ENCODE measurements at regions not wholly inside any gene's neighbourhood (a gene's known extent, or its start where the extent isn't known, plus 50 kb on each side); places are given as distances from the start of the nearest gene placed in this dataset.

GRCh38 chr7:17131060-17131345 is 167.4 kb upstream of the AHR start:
- CTCF ChIA-PET = interaction anchor here (1.1 to 1.5 kb wide), 2 partner anchors 148 to 170 kb away, joined by 3 read pairs; no protein-coding TSS in a partner anchor
- DNase-seq (ENCODE audit: low read depth) = no peak
- H3K36me3 ChIP-seq (ENCODE audit: control insufficient read depth, insufficient read depth, low read length) = no peaks in the 10 kb centered on the region
- H3K27me3 ChIP-seq (ENCODE audit: control insufficient read depth, insufficient read depth, low read length) = no peaks in the 10 kb centered on the region
- POLR2A ChIA-PET = no interaction called here
- TF ChIP-seq, protein P1, sequence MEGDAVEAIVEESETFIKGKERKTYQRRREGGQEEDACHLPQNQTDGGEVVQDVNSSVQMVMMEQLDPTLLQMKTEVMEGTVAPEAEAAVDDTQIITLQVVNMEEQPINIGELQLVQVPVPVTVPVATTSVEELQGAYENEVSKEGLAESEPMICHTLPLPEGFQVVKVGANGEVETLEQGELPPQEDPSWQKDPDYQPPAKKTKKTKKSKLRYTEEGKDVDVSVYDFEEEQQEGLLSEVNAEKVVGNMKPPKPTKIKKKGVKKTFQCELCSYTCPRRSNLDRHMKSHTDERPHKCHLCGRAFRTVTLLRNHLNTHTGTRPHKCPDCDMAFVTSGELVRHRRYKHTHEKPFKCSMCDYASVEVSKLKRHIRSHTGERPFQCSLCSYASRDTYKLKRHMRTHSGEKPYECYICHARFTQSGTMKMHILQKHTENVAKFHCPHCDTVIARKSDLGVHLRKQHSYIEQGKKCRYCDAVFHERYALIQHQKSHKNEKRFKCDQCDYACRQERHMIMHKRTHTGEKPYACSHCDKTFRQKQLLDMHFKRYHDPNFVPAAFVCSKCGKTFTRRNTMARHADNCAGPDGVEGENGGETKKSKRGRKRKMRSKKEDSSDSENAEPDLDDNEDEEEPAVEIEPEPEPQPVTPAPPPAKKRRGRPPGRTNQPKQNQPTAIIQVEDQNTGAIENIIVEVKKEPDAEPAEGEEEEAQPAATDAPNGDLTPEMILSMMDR (IDR thresholded peaks at IDR 0.05; ENCODE audit: insufficient read depth, low read depth, low read length) = no peak
- no peak overlapping the region for H3K4me3 ChIP-seq (ENCODE audit: low read depth, low read length)

DNA sequence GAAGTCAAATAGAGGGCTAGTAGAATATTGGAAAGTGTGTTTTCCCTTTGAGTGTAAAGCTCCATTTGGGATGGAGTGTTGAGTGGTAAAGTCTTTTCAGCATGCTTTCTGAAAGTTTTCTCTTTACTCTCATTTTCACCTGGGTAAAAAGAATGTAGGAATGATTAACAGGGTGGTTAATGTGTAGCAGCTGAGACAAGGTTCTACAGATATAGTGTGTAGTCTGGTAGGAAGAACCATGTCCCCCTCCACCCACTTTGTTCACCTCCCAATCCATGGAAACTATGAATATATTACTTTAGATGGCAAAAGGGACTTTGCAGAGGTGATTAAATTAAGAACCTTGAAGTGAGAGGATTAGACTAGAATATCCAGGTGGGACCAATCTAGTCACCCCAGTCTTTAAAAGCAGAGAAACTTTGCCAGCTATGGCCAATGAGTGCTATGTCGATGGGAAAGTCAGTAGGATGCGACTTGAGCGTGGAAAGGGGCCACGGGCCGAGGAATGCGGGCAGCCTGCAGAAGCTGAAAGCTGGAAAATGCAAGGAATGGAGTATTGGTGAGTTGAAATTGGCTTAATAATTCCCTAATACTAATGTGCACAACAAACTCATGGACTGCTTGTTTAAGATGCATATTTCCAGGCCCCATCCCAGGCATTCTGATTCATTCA is 166.3 kb upstream of the AHR start:
- no peak for DNase-seq (ENCODE audit: low read depth)
- no peaks in the 10 kb centered on the region for H3K36me3 ChIP-seq (ENCODE audit: control insufficient read depth, insufficient read depth, low read length)

DNA sequence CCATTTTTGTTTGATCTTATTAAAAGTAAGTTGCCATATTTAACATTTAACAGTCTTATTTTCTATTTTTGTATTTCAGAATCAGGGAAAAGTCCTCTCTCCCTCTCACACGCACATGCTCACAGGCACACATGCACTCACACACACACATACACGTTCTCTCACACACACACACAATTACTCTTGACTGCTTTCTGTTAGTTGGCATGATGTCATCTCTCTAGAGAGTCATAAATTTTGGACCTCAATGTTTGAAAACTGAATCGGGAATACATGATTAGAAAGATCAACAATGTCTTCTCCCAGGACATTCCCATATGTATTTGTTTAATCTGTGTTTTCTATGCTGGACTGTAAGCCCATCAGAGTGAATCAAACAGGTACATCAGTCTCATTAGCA is 165.7 kb upstream of the AHR start:
- TF ChIP-seq, protein P1 (IDR thresholded peaks at IDR 0.05; ENCODE audit: insufficient read depth, low read depth, low read length) = no peak
- H3K4me3 ChIP-seq (ENCODE audit: low read depth, low read length) = no peak overlapping the region
- POLR2A ChIA-PET = no interaction called here
- no peaks in the 10 kb centered on the region for H3K36me3 ChIP-seq (ENCODE audit: control insufficient read depth, insufficient read depth, low read length)
- no peak for DNase-seq (ENCODE audit: low read depth)
- CTCF ChIA-PET = interaction anchor here (0.9 kb wide), 1 partner anchor 11 kb away, joined by 3 read pairs; no protein-coding TSS in a partner anchor
- H3K27me3 ChIP-seq (ENCODE audit: control insufficient read depth, insufficient read depth, low read length) = no peaks in the 10 kb centered on the region

More for the DNA sequence above, 166.3 kb upstream of the AHR start:
- CTCF ChIA-PET = interaction anchor here (0.9 kb wide), 1 partner anchor 12 kb away, joined by 3 read pairs; no protein-coding TSS in a partner anchor
- Histone ChIP-seq H3K4me3 (ENCODE audit: low read depth, low read length) (no peak overlapping the region), H3K27me3 (ENCODE audit: control insufficient read depth, insufficient read depth, low read length) (no peaks in the 10 kb centered on the region)
- POLR2A ChIA-PET = no interaction called here
- TF ChIP-seq, protein P1 (IDR thresholded peaks at IDR 0.05; ENCODE audit: insufficient read depth, low read depth, low read length) = no peak

DNA sequence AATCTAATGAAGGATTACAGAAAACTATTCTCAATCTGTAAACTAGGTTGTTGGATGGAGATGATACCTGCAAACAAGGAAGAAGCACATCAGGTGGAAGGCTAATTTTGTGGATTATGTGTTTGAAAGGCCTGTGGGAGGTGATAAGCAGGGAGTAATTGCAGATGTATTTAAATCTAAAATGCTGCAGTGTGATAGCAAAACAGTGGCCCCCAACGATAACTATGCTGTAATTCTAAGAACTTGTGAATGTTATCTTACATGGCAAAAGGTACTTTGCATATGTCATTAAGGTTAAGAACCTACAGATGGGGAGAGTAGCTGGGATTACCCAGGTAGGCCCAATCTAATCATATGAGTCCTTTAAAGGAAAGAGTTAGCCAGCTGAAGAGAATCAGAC is 164.5 kb upstream of the AHR start:
- ChIA-PET CTCF (no interaction called here), POLR2A (no interaction called here)
- TF ChIP-seq, protein P1 (IDR thresholded peaks at IDR 0.05; ENCODE audit: insufficient read depth, low read depth, low read length) = no peak

DNA sequence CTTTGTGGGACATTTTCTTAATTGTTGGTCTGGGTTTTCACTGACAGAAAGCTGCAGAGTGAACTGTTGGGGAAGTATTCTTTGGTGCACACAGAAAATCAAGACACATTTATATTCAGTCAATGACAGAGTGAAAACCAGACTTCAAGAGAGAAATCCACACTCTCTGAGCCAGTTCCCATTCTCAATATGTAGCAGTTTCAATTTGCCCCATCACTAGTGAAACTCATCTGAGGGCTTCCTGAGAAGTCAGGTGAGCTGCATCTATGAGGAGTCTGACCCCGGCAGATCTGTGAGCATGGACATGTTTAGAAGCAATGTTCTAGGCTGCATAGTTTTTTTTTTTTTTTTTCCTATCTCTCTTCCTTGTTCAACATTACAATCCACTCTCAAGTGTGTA is 163.7 kb upstream of the AHR start:
- ChIA-PET CTCF (no interaction called here), POLR2A (no interaction called here)
- no peak for DNase-seq (ENCODE audit: low read depth)
- TF ChIP-seq, protein P1 (IDR thresholded peaks at IDR 0.05; ENCODE audit: insufficient read depth, low read depth, low read length) = no peak
- Histone ChIP-seq H3K4me3 (ENCODE audit: low read depth, low read length) (no peak overlapping the region), H3K27me3 (ENCODE audit: control insufficient read depth, insufficient read depth, low read length) (no peaks in the 10 kb centered on the region), H3K36me3 (ENCODE audit: control insufficient read depth, insufficient read depth, low read length) (no peaks in the 10 kb centered on the region)

More for the DNA sequence above, 164.5 kb upstream of the AHR start:
- DNase-seq (ENCODE audit: low read depth) = no peak
- no peak overlapping the region for H3K4me3 ChIP-seq (ENCODE audit: low read depth, low read length)
- no peaks in the 10 kb centered on the region for H3K36me3 ChIP-seq (ENCODE audit: control insufficient read depth, insufficient read depth, low read length)
- H3K27me3 ChIP-seq (ENCODE audit: control insufficient read depth, insufficient read depth, low read length) = no peaks in the 10 kb centered on the region
